NCI-H2107 (cell line): ENCODE measurements at regions not wholly inside any gene's neighbourhood (a gene's known extent, or its start where the extent isn't known, plus 50 kb on each side); places are given as distances from the start of the nearest gene placed in this dataset.
"Not testable (repeated sequence)": the region's sequence is repeated elsewhere in the genome, so short reads cannot be mapped to it uniquely, and the experiment has no call there.

ENCODE experiments used
- DNase-seq: peaks from one replicate; lab custom pipeline; 2025; lab: John Stamatoyannopoulos, UW

DNA sequence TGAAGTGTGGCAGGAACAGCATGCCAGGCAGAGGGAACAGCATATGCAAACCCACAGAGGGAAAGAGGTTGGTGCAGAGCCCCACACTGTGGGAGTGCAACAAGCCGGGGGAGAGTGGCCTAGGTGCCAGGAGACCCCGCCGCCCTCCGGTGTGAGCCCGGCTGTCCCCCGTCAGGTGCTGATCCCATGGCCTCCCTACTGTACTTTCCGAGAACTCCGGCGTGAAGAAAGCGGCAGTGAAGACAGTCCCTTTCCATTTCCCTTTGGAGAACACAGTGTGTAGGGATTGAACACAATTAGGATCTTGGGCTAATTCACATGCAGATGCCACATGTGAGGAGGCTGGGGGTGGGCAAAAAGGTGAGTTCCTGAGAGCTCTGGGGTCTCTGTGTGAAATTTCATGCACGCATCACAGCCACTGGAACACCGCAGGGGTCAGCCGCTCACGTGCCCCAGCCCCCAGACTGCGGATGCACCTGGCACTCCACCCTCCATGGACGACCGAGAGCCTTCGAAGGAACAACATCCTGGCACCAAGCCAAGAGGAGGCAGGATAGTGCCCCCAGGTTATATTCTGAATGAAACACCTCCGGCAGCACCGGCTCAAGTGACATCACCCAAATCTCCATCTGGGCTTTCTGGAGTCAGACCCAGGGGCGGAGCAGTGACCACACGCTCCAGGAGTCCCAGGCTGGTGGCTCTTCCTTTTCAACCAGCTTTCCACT lies 82.1 kb upstream of the PPP2R2D start:
- DNase-seq = no peak

DNA sequence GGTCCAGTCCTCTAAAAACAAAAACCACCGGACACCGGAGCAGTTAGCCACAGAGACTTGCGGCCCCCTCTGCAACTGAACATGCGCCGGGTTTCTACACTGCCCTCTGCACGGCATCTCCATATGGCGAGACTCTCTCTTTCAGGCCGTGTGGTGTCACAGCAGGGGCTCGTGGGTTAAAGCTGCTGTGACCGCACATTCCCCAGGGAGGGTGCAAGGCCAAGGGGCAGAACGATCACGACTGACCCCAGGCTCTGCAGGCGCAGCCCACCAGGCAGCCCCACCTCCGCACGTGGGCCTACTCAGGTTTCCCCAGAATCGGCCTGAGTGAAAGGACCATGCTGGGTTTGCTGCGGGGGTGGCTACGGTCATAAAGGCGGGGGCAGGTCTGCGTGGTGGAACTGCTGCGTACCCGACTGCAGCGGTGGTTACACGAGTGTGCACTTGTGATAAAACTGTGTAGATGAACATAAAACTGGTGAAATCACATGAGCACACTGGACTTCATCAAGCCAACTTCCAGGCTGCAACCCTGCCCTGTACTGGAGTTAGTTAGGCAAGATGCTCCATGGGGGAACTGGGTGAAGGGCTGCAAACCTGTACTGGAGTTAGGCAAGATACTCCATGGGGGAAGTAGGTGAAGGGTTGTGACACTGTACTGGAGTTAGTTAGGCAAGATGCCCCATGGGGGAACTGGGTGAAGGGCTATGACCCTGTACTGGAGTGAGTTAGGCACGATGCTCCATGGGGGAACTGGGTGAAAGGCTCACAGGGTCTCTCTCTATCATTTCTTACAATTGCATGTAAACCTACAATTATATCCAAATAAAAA lies 81.4 kb upstream of the PPP2R2D start:
- DNase-seq = no peak

DNA sequence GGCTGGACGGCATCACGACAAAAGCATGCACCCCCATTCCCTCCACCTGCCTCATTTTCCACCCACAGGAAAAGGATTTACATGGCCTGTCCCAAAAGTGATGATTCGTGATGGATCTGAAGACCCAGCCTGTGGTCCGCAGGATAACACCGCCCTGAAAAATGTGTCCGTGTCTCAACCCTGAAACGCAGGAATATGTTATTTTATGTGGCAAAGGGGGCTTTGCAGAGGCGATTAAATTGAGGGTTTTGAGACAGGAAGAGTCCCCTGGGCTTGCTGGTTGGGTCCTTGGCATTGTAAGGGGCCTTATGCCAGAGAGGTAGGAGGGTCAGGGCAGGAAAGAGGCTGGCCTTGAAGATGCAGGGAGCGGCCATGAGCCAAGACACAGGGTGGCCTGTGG lies 80.2 kb upstream of the PPP2R2D start:
- DNase-seq = no peak

DNA sequence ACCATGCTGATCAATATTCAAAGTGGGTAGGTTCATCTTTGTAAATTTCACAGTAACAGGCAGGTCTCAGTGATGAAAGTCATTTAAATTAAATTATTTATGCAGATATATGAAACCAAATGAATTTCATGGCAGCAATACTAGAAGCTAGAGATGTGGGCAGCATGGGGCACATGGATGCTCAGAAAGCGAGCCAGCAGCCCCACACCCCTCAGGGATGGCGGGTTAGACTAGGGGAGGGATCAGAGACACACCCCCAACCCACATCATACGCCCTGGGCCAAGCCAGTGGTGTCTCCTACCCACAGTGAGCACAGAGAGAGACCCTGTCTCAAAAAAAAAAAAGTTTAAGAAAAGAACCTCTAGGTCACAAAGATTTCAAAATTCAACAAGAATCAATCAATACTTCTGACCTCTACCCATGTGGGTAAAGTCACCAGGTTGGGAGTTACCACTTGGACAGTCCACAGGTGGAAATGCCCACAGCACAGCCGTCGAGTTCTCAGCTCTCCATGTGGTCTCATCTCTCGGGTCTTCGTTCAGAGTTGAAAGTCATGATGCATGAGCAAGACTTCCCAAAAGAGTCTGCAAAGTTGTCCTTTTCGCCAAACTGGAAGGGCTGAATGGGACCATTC lies 79.3 kb upstream of the PPP2R2D start:
- no peak for DNase-seq

DNA sequence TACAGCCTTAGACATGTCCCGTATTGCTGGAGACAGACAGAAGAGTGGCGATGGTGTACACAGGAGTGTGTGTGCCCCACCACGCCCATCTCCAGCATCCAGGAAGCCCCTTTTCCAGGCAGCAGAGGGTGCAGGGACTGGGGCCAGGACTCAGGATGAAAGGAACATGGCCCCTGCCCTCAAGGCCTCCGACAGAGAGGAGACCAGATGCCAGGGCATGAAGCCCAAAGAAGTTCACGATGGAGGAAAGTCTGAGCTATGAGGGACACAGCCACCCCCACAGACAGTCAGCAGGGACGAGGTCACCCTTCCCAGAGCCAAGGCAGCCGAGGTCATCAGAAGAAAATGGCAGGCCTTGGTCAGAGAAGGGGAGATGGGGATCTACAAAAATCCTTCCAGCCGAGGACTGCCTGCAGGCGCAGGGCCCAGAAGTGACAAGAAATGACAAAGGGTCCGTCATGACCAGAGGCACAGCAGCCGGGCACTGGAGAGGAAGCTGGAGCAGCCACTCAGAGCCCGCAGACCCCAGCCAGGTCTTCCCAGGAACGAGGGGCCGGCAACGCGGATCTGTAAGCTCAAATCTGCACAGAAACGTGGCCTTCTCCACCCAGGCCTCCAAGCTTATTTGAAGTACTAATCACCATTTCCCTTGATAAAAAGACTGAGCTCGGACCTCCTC lies 78.7 kb upstream of the PPP2R2D start:
- DNase-seq = no peak

DNA sequence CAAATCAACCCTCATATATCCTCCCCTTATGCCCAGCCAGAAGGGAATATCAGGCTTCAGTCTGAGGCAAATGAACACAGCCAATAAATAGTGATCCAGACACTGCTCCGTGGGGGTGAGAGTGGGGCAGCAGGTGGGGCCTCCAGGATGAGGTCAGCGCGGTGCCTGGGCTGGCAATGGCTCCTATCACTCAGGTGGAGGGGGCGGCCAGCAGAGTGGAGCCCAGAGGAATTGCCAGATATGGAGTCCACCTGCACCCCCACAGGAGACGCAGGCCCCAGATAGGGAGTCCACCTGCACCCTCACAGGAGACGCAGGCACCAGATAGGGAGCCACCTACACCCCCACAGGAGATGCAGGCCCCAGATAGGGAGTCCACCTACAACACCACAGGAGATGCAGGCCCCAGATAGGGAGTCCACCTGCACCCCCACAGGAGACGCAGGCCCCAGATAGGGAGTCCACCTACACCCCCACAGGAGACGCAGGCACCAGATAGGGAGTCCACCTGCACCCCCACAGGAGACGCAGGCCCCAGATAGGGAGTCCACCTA lies 78.0 kb upstream of the PPP2R2D start:
- DNase-seq = no peak

DNA sequence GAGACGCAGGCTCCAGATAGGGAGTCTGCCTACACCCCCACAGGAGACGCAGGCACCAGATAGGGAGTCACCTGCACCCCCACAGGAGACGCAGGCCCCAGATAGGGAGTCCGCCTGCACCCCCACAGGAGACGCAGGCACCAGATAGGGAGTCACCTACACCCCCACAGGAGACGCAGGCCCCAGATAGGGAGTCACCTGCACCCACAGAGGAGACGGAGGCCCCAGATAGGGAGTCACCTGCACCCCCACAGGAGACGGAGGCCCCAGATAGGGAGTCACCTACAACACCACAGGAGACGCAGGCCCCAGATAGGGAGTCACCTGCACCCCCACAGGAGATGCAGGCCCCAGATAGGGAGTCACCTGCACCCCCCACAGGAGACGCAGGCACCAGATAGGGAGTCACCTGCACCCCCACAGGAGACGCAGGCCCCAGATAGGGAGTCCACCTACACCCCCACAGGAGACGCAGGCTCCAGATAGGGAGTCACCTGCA lies 77.2 kb upstream of the PPP2R2D start:
- not testable (repeated sequence) for DNase-seq

DNA sequence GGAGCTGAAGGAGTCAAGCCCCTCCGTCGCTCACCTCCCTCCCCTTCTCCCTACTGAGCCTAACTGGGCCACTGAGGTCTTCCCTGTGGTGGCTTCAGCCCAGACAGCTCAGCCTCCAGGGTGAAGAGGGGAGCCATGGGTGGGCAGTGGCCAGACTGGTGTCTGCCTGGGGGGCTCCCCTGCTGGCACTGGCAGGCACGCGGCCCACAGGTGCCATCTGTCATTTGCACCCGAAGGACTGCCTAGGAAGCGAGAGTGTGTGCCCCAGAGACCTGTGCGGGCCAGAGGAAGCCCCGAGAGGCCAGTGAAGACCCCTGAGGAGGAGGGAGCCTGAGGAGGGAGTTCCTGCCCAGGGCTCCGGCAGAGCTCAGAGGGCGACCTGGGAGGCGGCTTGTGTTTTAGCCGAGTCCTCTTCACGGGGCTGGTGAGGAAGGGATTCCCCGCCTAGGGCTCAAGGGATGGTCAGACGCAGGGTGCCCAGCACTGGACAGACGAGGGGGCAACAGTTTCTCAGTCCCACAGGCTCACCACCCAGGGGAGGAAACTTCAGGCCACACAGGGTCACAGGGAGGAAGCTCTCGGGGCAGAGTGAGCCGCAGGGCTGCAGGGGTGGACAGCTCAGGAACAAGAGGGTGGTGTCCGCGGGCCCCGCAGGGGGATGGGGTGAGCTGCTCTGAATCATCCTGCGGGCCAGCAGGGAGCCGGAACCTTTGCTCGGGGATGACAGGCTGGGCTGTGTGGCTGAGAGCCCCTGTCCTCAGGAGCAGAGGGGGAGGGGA lies 76.2 kb upstream of the PPP2R2D start:
- DNase-seq = no peak

DNA sequence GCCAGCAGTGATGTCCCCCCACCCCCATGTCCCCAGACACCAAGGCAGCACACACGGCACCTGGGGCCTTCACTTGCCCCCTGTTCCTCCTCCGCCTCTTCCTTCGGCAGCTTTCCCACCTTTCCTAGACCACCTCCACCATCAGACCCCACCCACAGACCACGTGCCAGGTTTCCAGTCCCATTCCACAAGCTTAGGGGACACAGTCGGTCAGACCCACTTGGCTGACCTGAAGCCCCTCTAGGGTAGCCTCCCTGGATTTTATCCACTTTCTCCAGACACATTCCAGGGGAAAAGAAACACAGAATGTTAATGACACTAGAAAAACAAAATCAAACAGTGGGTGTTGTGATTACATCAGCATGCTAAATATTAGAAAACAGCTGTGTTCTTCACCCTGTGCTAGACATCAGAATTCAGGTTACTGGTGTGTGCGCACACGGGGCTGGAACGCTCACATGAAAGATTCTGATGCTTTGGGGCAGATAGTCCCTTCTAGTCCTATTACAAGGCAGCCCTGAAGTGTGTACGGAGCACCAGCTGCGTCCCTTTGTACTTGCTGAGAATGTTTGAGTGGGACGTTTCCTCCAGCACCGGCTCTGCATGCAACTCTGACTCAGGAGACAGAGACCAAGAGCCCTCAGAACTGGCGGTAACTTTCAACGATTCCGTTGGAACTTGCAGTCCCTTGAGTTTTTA lies 75.5 kb upstream of the PPP2R2D start:
- no peak for DNase-seq

DNA sequence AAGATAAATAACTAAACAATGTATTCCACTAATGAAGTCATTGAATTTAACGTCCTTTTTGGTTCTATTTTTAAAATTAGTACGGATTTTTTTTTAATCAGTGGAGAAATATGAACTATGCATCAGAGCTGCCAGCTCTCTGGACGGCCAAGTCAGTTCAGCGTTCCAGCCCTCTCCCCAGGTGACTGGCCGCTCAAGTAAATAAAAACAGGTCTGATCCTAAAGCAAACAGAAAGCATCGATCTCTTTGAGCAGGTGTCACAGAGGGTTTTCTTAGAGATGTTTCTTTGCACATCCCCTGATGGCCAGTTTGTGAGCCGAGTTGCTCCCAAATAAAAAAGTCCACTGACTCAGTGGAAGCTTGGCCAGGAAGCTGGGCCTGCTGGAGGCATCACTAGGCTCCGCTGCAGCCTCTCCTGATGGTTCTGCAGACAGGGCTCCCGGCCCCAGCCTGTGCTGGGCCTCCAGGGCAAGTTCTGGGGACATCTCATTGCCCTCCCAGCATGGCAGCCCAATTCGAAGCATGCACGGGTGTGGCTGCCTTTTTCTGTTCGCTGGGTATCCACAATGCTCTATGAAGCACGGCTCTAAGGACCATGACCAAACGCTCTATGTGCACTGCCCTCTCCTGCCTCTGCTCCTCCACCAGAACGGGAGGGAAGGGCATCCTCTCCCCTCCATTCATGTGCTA lies 74.7 kb upstream of the PPP2R2D start:
- no peak for DNase-seq

DNA sequence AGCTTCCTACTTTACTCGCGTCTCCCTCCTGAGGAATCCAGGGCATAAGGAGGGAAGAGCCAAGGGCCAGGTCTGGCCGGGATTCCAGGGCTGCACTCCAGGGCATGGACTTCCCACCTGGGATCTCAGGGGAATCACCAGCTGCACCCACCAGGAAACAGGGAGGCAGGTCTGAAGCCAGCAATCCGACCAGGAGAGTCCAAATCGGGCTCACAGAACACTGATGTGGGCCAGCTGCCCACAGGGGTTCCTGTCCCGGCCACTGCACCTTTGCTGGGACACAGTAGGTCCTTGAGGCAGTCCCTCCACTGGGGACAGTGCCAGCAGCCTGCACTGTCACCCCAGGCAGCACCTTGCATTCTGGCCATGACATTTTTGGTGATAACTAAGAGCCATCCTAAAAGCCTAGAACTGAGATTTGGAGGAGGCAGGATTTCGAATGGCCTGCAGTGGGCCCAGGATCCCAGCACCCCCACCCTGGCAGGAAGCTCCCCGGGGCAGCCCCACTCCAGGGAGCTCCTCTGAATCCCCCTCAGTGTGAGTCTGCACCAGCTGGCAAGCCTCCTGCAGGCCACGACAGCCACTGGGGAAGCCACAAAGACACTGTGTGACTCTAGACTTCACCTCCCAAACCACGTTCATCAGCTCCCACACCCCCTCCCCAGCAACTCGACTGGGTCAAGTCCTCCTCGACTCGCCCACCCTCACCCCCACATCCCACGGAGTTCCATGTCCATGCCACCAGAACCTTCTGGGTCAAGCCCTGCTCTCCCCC lies 71.5 kb upstream of the PPP2R2D start:
- no peak for DNase-seq

DNA sequence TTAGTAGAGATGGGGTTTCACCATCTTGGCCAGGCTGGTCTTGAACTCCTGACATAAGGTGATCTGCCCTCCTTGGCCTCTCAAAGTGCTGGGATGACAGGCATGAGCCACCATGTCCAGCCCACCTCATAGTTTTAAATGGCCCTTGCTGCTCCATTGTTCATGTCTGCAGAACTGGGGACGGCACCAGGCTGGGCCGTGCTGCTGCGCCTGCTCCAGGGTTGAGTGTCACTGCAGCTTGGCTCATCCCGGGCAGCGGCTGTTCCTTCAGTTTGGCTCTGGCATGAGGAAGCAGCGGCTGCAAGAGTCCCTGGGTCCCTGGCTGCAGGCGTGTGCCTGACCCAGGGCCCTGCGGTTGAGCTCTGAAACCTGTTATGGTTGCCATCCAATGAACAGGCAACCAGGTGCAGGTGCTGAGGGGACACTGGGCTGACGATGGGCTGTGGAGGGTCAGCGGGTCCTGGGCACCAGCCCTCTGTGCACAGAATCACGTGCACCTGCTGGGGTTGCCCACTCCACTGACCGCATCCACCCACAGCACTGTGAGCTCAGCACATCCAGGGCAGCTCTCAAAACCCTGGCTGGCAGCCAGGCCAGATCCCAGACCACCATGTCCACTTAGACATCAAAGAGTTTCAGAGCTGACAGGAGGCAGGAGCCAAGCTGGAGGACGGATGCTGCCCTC lies 70.2 kb upstream of the PPP2R2D start:
- DNase-seq = no peak

DNA sequence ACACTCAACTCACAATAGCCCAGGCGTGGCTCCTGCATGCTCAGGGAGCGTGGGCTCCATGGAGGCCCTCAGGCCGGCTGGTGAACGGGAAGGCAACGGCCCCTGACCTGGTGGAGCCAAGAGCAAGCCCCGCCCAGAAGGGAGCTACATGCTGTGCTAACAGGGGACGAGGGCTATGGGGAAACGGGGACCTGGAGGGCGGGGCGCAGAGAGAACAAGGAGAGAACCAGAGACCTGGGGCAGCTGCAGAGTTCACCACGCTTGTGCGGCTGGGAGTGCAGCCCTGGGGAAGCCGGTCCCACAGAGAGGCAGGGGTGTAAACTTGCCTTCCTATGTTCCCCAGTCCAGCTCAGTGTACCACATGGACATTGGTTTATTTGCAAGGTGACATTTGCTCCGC lies 69.2 kb upstream of the PPP2R2D start:
- DNase-seq = no peak

DNA sequence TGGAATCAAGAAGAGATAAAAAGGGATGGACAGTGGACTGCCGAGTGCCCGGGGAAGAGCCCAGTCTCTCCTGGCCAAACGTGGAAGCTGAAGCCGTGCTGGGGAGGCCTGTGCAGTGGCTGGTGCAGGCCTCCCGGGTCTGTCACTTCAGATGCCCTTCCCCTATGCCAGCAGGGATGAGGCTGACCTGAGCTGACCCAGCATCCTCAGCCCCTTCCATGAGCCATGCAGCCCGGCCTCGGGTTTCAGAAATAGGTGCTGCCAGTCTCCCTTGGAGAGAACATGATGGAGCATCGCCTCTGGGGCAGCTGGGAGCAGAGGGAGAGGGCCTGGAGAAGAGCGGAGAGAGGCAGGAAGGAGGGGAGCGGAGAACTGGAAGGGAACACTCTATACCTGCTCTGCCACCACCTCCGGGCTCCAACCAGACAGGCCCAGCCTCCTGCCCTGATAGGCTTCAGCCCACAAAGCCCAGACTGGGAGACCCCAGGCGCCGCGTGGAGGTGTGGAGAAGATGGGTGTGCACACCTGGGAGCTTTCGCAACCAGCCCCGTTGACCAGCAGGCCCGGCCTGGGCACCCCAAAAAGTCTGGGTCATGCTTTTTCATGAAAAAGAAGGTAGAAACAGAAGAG lies 68.6 kb upstream of the PPP2R2D start:
- DNase-seq = no peak

DNA sequence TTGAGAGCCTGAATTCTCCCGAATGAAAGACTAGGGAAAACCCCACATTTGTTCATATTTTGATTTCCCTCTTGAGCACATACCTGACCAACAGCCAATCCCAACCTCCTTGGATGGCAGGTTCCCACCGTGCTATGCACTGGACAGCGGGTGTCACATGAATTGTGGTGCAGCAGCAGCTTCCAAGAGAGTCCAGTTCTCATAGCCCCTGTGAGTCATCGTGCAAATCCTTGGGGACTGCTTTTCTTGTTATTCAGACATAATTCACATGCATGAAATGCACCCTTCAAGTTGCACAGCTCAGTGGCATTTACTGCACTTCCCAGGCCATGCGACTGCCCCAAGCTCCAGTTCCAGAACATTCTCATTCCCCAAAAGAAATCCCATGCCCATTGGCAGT lies 67.8 kb upstream of the PPP2R2D start:
- DNase-seq = no peak

DNA sequence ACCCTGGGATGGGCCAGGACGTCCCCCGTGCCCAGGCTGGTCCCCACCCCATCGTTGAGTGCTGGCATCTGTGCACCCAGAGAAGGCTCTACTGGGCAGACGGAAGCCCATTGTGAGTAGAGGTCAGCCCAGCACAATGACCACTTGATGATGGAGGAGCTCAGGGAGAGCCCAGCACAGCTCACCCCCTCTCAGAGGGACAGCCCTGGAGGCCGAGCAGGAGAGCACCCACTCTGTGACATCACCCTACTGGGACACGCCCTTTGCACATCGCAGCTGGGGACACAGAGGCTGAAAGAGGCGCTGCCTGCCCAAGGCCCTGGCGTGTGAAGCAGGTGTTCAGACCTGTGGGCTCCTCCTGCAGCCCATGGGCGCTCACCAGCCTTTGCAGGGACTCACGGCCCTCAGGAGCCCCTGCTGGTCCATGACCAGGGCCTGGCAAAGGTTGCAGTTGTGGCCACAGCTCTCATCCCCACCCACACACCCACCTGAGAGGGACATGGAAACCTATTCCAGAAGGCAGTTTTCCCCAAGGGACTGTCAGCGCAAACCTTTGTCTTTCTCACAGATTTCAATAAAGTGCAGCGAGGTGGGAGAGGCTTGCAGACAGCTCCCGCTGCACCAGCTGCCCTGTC lies 67.2 kb upstream of the PPP2R2D start:
- DNase-seq = no peak

DNA sequence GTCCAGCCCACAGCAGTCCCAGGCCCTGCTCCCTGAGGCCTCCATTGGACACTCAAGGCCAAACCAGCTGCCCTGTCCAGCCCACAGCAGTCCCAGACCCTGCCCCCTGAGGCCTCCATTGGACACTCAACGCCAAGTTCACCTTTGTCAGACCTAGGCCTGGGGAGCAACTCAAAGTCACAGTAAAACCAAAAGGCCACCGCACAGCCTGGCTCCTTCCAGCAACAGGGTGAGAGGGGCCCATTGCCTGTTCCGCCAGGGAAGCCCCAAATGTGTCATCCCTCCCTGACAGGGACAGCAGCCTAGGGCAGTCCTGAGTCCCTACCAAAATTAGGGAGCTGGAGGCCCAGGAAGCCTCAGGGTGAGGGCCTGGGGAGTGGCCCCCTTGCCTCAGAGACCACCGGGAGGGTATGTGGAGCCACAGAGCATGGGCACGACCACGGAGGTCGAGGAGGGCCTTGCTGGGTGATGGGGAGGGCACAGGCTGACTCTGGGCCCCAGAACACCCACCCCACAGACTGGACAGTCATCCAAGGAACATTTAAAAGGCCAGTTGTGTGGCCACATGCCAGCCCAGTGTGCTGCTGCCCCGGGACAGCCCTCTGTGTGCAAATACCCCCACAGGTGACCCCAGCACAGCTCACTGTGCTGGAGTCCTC lies 66.5 kb upstream of the PPP2R2D start:
- no peak for DNase-seq
